IPS DF 6.9 (cell line): ENCODE measurements at regions not wholly inside any gene's neighbourhood (a gene's known extent, or its start where the extent isn't known, plus 50 kb on each side); places are given as distances from the start of the nearest gene placed in this dataset.
"Not testable (repeated sequence)": the region's sequence is repeated elsewhere in the genome, so short reads cannot be mapped to it uniquely, and the experiment has no call there.

Experiments
- DNase-seq: peaks from one replicate; pipeline ENCODE4 v3.0.0-alpha.2; 2013; ENCODE audit warnings: low read depth, low spot score
- H3K27ac ChIP-seq: one replicate; pipeline ENCODE4 v1.5.1; 2013; ENCODE audit warnings: low read length, control low read depth
- H3K27me3 ChIP-seq: 2 replicates; pipeline ENCODE4 v1.6.1; 2013; ENCODE audit warnings: mild to moderate bottlenecking, low read length; ENCODE audit not compliant: control insufficient read depth, insufficient read depth
- H3K36me3 ChIP-seq: 2 replicates; pipeline ENCODE4 v1.6.1; 2013; ENCODE audit warnings: low read length; ENCODE audit not compliant: control insufficient read depth, insufficient read depth
- H3K4me1 ChIP-seq: 2 replicates; pipeline ENCODE4 v1.6.1; 2013; ENCODE audit warnings: low read length; ENCODE audit not compliant: control insufficient read depth, insufficient read depth
- H3K4me3 ChIP-seq: 2 replicates; pipeline ENCODE4 v1.5.1; 2013; ENCODE audit warnings: mild to moderate bottlenecking, low read length
- H3K9me3 ChIP-seq: 2 replicates; pipeline ENCODE4 v1.6.1; 2013; ENCODE audit warnings: low read length, inconsistent platforms; ENCODE audit not compliant: control insufficient read depth, insufficient read depth
- WGBS: extraction: QIAGEN DNeasy Blood & Tissue Kit; methylation state at CpG from one replicate; pipeline ENCODE4 v1.1.7; 2013; ENCODE audit warnings: mixed read lengths, missing lambda C conversion rate; ENCODE audit not compliant: insufficient read length, insufficient coverage; 5-methylcytosine and 5-hydroxymethylcytosine counted together

- DNase-seq: no peak
- WGBS: no CpG with 5 or more reads among the region's 3 CpGs
- H3K4me3 ChIP-seq: no peak overlapping the region
- H3K27ac ChIP-seq: no peak overlapping the region
- no peaks in the 10 kb centered on the region for H3K9me3 ChIP-seq
- H3K4me1 ChIP-seq: no peaks in the 10 kb centered on the region
- H3K36me3 ChIP-seq: no peaks in the 10 kb centered on the region
- H3K27me3 ChIP-seq: no peaks in the 10 kb centered on the region
Measured at GRCh38 chr6:55931101-55931500, 55.7 kb upstream of the BMP5 start.

- H3K27me3 ChIP-seq, H3K4me1 ChIP-seq, H3K9me3 ChIP-seq, H3K27ac ChIP-seq, DNase-seq, H3K36me3 ChIP-seq, H3K4me3 ChIP-seq: not testable (repeated sequence)
- no CpG with 5 or more reads among the region's 2 CpGs for WGBS
Measured at GRCh38 chr6:55927713-55928112, 52.3 kb upstream of the BMP5 start.

GRCh38 chr6:55925292-55925691 is 49.9 kb upstream of the BMP5 start:
- no CpG with 5 or more reads among the region's 1 CpG for WGBS
- H3K27ac ChIP-seq: no peak overlapping the region
- no peaks in the 10 kb centered on the region for H3K36me3 ChIP-seq
- H3K9me3 ChIP-seq: no peaks in the 10 kb centered on the region
- no peak for DNase-seq
- no peaks in the 10 kb centered on the region for H3K4me1 ChIP-seq
- no peaks in the 10 kb centered on the region for H3K27me3 ChIP-seq
- H3K4me3 ChIP-seq: no peak overlapping the region
